ENCODE measurements at regions not wholly inside any gene's neighbourhood (a gene's known extent, or its start where the extent isn't known, plus 50 kb on each side); places are given as distances from the start of the nearest gene placed in this dataset.

DNA sequence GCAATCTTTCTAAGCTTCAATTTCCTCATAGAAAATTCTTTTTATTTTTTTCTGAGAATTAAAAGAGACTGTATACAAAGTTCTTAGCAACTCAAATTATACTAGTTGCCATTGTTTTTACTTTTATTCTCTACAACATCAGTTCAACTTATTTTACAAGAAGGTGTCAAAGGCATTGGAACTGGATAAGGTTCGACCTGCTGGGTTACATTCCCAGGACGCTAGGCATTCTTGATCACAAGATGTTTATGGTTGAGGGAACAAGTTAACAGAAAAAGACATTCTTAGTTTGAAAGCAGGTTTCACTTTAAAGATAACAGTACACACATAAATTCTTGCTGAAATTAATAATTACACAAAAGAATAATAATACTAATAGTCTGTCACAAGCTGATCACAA lies 163.5 kb upstream of the SNX2 start:
- no peak overlapping the region for H3K4me3 Mint-ChIP-seq
- DNase-seq (ENCODE audit: low spot score) (no peak), ATAC-seq (no peak)
- TF ChIP-seq, protein P1, sequence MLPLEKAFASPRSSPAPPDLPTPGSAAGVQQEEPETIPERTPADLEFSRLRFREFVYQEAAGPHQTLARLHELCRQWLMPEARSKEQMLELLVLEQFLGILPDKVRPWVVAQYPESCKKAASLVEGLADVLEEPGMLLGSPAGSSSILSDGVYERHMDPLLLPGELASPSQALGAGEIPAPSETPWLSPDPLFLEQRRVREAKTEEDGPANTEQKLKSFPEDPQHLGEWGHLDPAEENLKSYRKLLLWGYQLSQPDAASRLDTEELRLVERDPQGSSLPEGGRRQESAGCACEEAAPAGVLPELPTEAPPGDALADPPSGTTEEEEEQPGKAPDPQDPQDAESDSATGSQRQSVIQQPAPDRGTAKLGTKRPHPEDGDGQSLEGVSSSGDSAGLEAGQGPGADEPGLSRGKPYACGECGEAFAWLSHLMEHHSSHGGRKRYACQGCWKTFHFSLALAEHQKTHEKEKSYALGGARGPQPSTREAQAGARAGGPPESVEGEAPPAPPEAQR (CRISPR knock-in tag; IDR thresholded peaks at IDR 0.05), result no peak
- TF ChIP-seq, protein P2, sequence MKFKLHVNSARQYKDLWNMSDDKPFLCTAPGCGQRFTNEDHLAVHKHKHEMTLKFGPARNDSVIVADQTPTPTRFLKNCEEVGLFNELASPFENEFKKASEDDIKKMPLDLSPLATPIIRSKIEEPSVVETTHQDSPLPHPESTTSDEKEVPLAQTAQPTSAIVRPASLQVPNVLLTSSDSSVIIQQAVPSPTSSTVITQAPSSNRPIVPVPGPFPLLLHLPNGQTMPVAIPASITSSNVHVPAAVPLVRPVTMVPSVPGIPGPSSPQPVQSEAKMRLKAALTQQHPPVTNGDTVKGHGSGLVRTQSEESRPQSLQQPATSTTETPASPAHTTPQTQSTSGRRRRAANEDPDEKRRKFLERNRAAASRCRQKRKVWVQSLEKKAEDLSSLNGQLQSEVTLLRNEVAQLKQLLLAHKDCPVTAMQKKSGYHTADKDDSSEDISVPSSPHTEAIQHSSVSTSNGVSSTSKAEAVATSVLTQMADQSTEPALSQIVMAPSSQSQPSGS (CRISPR knock-in tag; IDR thresholded peaks at IDR 0.05; ENCODE audit: borderline replicate concordance, low read depth), result no peak
- TF ChIP-seq, protein P3, sequence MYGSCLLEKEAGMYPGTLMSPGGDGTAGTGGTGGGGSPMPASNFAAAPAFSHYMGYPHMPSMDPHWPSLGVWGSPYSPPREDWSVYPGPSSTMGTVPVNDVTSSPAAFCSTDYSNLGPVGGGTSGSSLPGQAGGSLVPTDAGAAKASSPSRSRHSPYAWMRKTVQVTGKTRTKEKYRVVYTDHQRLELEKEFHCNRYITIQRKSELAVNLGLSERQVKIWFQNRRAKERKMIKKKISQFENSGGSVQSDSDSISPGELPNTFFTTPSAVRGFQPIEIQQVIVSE (CRISPR knock-in tag; IDR thresholded peaks at IDR 0.05; ENCODE audit: borderline replicate concordance), result no peak
- TF ChIP-seq FOXP1 (CRISPR knock-in tag; IDR thresholded peaks at IDR 0.05; ENCODE audit: borderline replicate concordance), result no peak
- no peak for TF ChIP-seq CREB1 (CRISPR knock-in tag; IDR thresholded peaks at IDR 0.05)
- TF ChIP-seq MYBL2 (CRISPR knock-in tag; IDR thresholded peaks at IDR 0.05), result no peak
- TF ChIP-seq, protein P4, sequence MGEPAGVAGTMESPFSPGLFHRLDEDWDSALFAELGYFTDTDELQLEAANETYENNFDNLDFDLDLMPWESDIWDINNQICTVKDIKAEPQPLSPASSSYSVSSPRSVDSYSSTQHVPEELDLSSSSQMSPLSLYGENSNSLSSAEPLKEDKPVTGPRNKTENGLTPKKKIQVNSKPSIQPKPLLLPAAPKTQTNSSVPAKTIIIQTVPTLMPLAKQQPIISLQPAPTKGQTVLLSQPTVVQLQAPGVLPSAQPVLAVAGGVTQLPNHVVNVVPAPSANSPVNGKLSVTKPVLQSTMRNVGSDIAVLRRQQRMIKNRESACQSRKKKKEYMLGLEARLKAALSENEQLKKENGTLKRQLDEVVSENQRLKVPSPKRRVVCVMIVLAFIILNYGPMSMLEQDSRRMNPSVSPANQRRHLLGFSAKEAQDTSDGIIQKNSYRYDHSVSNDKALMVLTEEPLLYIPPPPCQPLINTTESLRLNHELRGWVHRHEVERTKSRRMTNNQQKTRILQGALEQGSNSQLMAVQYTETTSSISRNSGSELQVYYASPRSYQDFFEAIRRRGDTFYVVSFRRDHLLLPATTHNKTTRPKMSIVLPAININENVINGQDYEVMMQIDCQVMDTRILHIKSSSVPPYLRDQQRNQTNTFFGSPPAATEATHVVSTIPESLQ (CRISPR knock-in tag; IDR thresholded peaks at IDR 0.05), result no peak
- TF ChIP-seq MXD4 (CRISPR knock-in tag; IDR thresholded peaks at IDR 0.05; ENCODE audit: borderline replicate concordance), result no peak
- no peak for TF ChIP-seq ATF1 (CRISPR knock-in tag; IDR thresholded peaks at IDR 0.05)
- TF ChIP-seq, protein P5, sequence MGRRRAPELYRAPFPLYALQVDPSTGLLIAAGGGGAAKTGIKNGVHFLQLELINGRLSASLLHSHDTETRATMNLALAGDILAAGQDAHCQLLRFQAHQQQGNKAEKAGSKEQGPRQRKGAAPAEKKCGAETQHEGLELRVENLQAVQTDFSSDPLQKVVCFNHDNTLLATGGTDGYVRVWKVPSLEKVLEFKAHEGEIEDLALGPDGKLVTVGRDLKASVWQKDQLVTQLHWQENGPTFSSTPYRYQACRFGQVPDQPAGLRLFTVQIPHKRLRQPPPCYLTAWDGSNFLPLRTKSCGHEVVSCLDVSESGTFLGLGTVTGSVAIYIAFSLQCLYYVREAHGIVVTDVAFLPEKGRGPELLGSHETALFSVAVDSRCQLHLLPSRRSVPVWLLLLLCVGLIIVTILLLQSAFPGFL (CRISPR knock-in tag; IDR thresholded peaks at IDR 0.05; ENCODE audit: borderline replicate concordance), result no peak
- no peak for TF ChIP-seq FOXK1 (CRISPR knock-in tag; IDR thresholded peaks at IDR 0.05)
- TF ChIP-seq, protein P6, sequence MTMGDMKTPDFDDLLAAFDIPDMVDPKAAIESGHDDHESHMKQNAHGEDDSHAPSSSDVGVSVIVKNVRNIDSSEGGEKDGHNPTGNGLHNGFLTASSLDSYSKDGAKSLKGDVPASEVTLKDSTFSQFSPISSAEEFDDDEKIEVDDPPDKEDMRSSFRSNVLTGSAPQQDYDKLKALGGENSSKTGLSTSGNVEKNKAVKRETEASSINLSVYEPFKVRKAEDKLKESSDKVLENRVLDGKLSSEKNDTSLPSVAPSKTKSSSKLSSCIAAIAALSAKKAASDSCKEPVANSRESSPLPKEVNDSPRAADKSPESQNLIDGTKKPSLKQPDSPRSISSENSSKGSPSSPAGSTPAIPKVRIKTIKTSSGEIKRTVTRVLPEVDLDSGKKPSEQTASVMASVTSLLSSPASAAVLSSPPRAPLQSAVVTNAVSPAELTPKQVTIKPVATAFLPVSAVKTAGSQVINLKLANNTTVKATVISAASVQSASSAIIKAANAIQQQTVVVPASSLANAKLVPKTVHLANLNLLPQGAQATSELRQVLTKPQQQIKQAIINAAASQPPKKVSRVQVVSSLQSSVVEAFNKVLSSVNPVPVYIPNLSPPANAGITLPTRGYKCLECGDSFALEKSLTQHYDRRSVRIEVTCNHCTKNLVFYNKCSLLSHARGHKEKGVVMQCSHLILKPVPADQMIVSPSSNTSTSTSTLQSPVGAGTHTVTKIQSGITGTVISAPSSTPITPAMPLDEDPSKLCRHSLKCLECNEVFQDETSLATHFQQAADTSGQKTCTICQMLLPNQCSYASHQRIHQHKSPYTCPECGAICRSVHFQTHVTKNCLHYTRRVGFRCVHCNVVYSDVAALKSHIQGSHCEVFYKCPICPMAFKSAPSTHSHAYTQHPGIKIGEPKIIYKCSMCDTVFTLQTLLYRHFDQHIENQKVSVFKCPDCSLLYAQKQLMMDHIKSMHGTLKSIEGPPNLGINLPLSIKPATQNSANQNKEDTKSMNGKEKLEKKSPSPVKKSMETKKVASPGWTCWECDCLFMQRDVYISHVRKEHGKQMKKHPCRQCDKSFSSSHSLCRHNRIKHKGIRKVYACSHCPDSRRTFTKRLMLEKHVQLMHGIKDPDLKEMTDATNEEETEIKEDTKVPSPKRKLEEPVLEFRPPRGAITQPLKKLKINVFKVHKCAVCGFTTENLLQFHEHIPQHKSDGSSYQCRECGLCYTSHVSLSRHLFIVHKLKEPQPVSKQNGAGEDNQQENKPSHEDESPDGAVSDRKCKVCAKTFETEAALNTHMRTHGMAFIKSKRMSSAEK (CRISPR knock-in tag; IDR thresholded peaks at IDR 0.05; ENCODE audit: borderline replicate concordance), result no peak
- no peak for TF ChIP-seq ZNF317 (CRISPR knock-in tag; IDR thresholded peaks at IDR 0.05; ENCODE audit: borderline replicate concordance, low read depth)
- TF ChIP-seq ESRRA (CRISPR knock-in tag; IDR thresholded peaks at IDR 0.05; ENCODE audit: borderline replicate concordance), result no peak
- TF ChIP-seq FOXJ3 (CRISPR knock-in tag; IDR thresholded peaks at IDR 0.05; ENCODE audit: borderline replicate concordance), result no peak
- TF ChIP-seq, protein P7, sequence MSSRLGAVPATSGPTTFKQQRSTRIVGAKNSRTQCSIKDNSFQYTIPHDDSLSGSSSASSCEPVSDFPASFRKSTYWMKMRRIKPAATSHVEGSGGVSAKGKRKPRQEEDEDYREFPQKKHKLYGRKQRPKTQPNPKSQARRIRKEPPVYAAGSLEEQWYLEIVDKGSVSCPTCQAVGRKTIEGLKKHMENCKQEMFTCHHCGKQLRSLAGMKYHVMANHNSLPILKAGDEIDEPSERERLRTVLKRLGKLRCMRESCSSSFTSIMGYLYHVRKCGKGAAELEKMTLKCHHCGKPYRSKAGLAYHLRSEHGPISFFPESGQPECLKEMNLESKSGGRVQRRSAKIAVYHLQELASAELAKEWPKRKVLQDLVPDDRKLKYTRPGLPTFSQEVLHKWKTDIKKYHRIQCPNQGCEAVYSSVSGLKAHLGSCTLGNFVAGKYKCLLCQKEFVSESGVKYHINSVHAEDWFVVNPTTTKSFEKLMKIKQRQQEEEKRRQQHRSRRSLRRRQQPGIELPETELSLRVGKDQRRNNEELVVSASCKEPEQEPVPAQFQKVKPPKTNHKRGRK (CRISPR knock-in tag; IDR thresholded peaks at IDR 0.05; ENCODE audit: borderline replicate concordance), result no peak
- no peak for TF ChIP-seq SOX15 (CRISPR knock-in tag; IDR thresholded peaks at IDR 0.05)
- no peak for TF ChIP-seq NR2C2 (CRISPR knock-in tag; IDR thresholded peaks at IDR 0.05)
- H3K4me1 Mint-ChIP-seq, result peaks cover 18% of the 10 kb centered on the region
- no peaks in the 10 kb centered on the region for H3K9me3 Mint-ChIP-seq
- H3K36me3 Mint-ChIP-seq, result no peaks in the 10 kb centered on the region
- no peaks in the 10 kb centered on the region for H3K27me3 Mint-ChIP-seq (ENCODE audit: low read depth)
- no peak overlapping the region for H3K27ac Mint-ChIP-seq
- CTCF ChIA-PET, result no interaction called here
- POLR2A ChIA-PET, result no interaction called here

Measured in WTC11 (cell line).